CD8-positive, alpha-beta memory T cell (primary cell): ENCODE measurements at regions not wholly inside any gene's neighbourhood (a gene's known extent, or its start where the extent isn't known, plus 50 kb on each side); places are given as distances from the start of the nearest gene placed in this dataset.

Experiments
- CTCF ChIA-PET: fragments of 350-600 bp; sonication (Branson Sonifier 250); formaldehyde crosslinking; loops from one replicate; lab custom pipeline; 2021; ENCODE audit warnings: antibody characterized with exemption; lab: Charles Lee
- POLR2A ChIA-PET: fragments of 350-600 bp; sonication (Branson Sonifier 250); formaldehyde crosslinking; loops from one replicate; lab custom pipeline; 2021; ENCODE audit warnings: antibody characterized with exemption; lab: Charles Lee
- DNase-seq, 5 donors: peaks; one replicate each; pipeline versions ENCODE4 v3.0.0 to v3.0.0-alpha.2; 2020 to 2022; ENCODE audit warnings: mixed read lengths in 1 of 5
- H3K27ac ChIP-seq: one replicate; pipeline ENCODE4 v1.7.0; 2013; ENCODE audit warnings: low read depth, mild to moderate bottlenecking, low read length, moderate library complexity
- H3K27me3 ChIP-seq: 2 replicates; pipeline ENCODE4 v1.7.0; 2013; ENCODE audit warnings: low read length, mild to moderate bottlenecking; ENCODE audit not compliant: insufficient read depth, poor library complexity, severe bottlenecking
- H3K36me3 ChIP-seq: 2 replicates; pipeline ENCODE4 v1.7.0; 2013; ENCODE audit warnings: mild to moderate bottlenecking, low read length, moderate library complexity; ENCODE audit not compliant: insufficient read depth
- H3K4me1 ChIP-seq: 2 replicates; pipeline ENCODE4 v1.7.0; 2013; ENCODE audit warnings: mild to moderate bottlenecking, low read length, moderate library complexity; ENCODE audit not compliant: insufficient read depth
- H3K4me3 ChIP-seq: 2 replicates; pipeline ENCODE4 v1.7.0; 2013; ENCODE audit warnings: mild to moderate bottlenecking, low read length
- H3K9me3 ChIP-seq: 2 replicates; pipeline ENCODE4 v1.7.0; 2013; ENCODE audit warnings: mild to moderate bottlenecking, low read length
- H3K27ac Mint-ChIP-seq, 8 donors: one replicate each; pipeline ENCODE4 v1.8.0; 2020 to 2021; ENCODE audit warnings: mixed read lengths in 8 of 8, mild to moderate bottlenecking in 6 of 8, inconsistent platforms in 3 of 8, moderate library complexity in 3 of 8
- H3K27me3 Mint-ChIP-seq, 2 donors: one replicate each; pipeline ENCODE4 v1.8.0; 2020 to 2021; ENCODE audit warnings: mixed read lengths in 2 of 2, mild to moderate bottlenecking in 1 of 2, moderate library complexity in 1 of 2
- H3K36me3 Mint-ChIP-seq, 3 donors: one replicate each; pipeline ENCODE4 v1.8.0; 2020 to 2021; ENCODE audit warnings: mixed read lengths in 3 of 3, inconsistent platforms in 1 of 3, mild to moderate bottlenecking in 1 of 3
- H3K4me1 Mint-ChIP-seq, 3 donors: one replicate each; pipeline ENCODE4 v1.8.0; 2020 to 2021; ENCODE audit warnings: mixed read lengths in 3 of 3, inconsistent platforms in 1 of 3, mild to moderate bottlenecking in 1 of 3
- H3K4me3 Mint-ChIP-seq, 7 donors: one replicate each; pipeline ENCODE4 v1.8.0; 2020 to 2021; ENCODE audit warnings: mixed read lengths in 7 of 7, mild to moderate bottlenecking in 6 of 7, moderate library complexity in 4 of 7, inconsistent platforms in 2 of 7
- H3K9me3 Mint-ChIP-seq, 5 donors: one replicate each; pipeline ENCODE4 v1.8.0; 2020 to 2022; ENCODE audit warnings: mixed read lengths in 5 of 5, mild to moderate bottlenecking in 3 of 5, moderate library complexity in 2 of 5, inconsistent platforms in 1 of 5

GRCh38 chr10:3538291-3538655, 246.7 kb downstream of the KLF6 start:
- Mint-ChIP-seq H3K4me3 (no peak overlapping the region), H3K4me1 (no peaks in the 10 kb centered on the region), H3K27ac (no peak overlapping the region), H3K27me3 (peaks cover 3 to 4% of the 10 kb centered on the region in 2 donors), H3K9me3 (no peaks in the 10 kb centered on the region), H3K36me3 (no peaks in the 10 kb centered on the region)
- no peak overlapping the region for H3K4me3 ChIP-seq
- H3K4me1 ChIP-seq = no peaks in the 10 kb centered on the region
- H3K36me3 ChIP-seq = no peaks in the 10 kb centered on the region
- CTCF ChIA-PET = no interaction called here
- no peak for DNase-seq
- H3K27ac ChIP-seq = no peak overlapping the region
- H3K27me3 ChIP-seq = no peaks in the 10 kb centered on the region
- POLR2A ChIA-PET = no interaction called here
- H3K9me3 ChIP-seq = no peaks in the 10 kb centered on the region

- Mint-ChIP-seq H3K27me3 (peaks cover 5 to 7% of the 10 kb centered on the region in 2 donors), H3K4me1 (no peaks in the 10 kb centered on the region), H3K4me3 (no peak overlapping the region), H3K9me3 (no peaks in the 10 kb centered on the region), H3K36me3 (no peaks in the 10 kb centered on the region), H3K27ac (no peak overlapping the region)
- Histone ChIP-seq H3K4me1 (no peaks in the 10 kb centered on the region), H3K9me3 (no peaks in the 10 kb centered on the region), H3K27ac (no peak overlapping the region), H3K4me3 (no peak overlapping the region), H3K27me3 (no peaks in the 10 kb centered on the region), H3K36me3 (no peaks in the 10 kb centered on the region)
- DNase-seq = no peak
- ChIA-PET CTCF (no interaction called here), POLR2A (no interaction called here)
Observed at GRCh38 chr10:3537518-3537917, 247.5 kb downstream of the KLF6 start.

GRCh38 chr10:3535001-3535400, 250.0 kb downstream of the KLF6 start:
- Histone ChIP-seq H3K27me3 (no peaks in the 10 kb centered on the region), H3K9me3 (no peaks in the 10 kb centered on the region), H3K4me1 (no peaks in the 10 kb centered on the region), H3K36me3 (no peaks in the 10 kb centered on the region), H3K27ac (no peak overlapping the region), H3K4me3 (no peak overlapping the region)
- peaks cover 4 to 8% of the 10 kb centered on the region in 2 donors for H3K27me3 Mint-ChIP-seq
- CTCF ChIA-PET = no interaction called here
- H3K36me3 Mint-ChIP-seq = peaks cover 0 to 5% (median 0%) of the 10 kb centered on the region in 3 donors
- H3K9me3 Mint-ChIP-seq = no peaks in the 10 kb centered on the region
- no peak for DNase-seq
- no peak overlapping the region for H3K4me3 Mint-ChIP-seq
- POLR2A ChIA-PET = no interaction called here
- no peaks in the 10 kb centered on the region for H3K4me1 Mint-ChIP-seq
- no peak overlapping the region for H3K27ac Mint-ChIP-seq

- DNase-seq = no peak
- Histone ChIP-seq H3K36me3 (no peaks in the 10 kb centered on the region), H3K4me1 (no peaks in the 10 kb centered on the region), H3K27me3 (no peaks in the 10 kb centered on the region), H3K9me3 (no peaks in the 10 kb centered on the region), H3K4me3 (no peak overlapping the region), H3K27ac (no peak overlapping the region)
- POLR2A ChIA-PET = no interaction called here
- Mint-ChIP-seq H3K27ac (no peak overlapping the region), H3K4me3 (no peak overlapping the region), H3K27me3 (peaks cover 4 to 11% of the 10 kb centered on the region in 2 donors), H3K9me3 (no peaks in the 10 kb centered on the region), H3K36me3 (peaks cover 0 to 5% (median 0%) of the 10 kb centered on the region in 3 donors), H3K4me1 (no peaks in the 10 kb centered on the region)
- CTCF ChIA-PET = no interaction called here
Observed at GRCh38 chr10:3534433-3534832, 250.6 kb downstream of the KLF6 start.

GRCh38 chr10:3533296-3533695, 251.7 kb downstream of the KLF6 start:
- H3K36me3 Mint-ChIP-seq = peaks cover 0 to 5% (median 0%) of the 10 kb centered on the region in 3 donors
- no peak overlapping the region for H3K4me3 ChIP-seq
- peaks cover 3 to 11% of the 10 kb centered on the region in 2 donors for H3K27me3 Mint-ChIP-seq
- H3K9me3 ChIP-seq = no peaks in the 10 kb centered on the region
- H3K27me3 ChIP-seq = no peaks in the 10 kb centered on the region
- H3K27ac Mint-ChIP-seq = no peak overlapping the region
- DNase-seq = no peak
- H3K27ac ChIP-seq = no peak overlapping the region
- no peaks in the 10 kb centered on the region for H3K4me1 ChIP-seq
- no peak overlapping the region for H3K4me3 Mint-ChIP-seq
- no peaks in the 10 kb centered on the region for H3K36me3 ChIP-seq
- ChIA-PET CTCF (no interaction called here), POLR2A (no interaction called here)
- no peaks in the 10 kb centered on the region for H3K9me3 Mint-ChIP-seq
- H3K4me1 Mint-ChIP-seq = no peaks in the 10 kb centered on the region

- ChIA-PET CTCF (no interaction called here), POLR2A (no interaction called here)
- Histone ChIP-seq H3K4me1 (no peaks in the 10 kb centered on the region), H3K27me3 (no peaks in the 10 kb centered on the region), H3K4me3 (no peak overlapping the region), H3K9me3 (no peaks in the 10 kb centered on the region), H3K27ac (no peak overlapping the region), H3K36me3 (no peaks in the 10 kb centered on the region)
- H3K9me3 Mint-ChIP-seq = no peaks in the 10 kb centered on the region
- H3K4me1 Mint-ChIP-seq = no peaks in the 10 kb centered on the region
- H3K36me3 Mint-ChIP-seq = peaks cover 0 to 5% (median 0%) of the 10 kb centered on the region in 3 donors
- H3K27ac Mint-ChIP-seq = no peak overlapping the region
- no peak for DNase-seq
- H3K4me3 Mint-ChIP-seq = no peak overlapping the region
- peaks cover 3 to 11% of the 10 kb centered on the region in 2 donors for H3K27me3 Mint-ChIP-seq
Observed at GRCh38 chr10:3532644-3533043, 252.4 kb downstream of the KLF6 start.

- CTCF ChIA-PET = no interaction called here
- Mint-ChIP-seq H3K4me3 (no peak overlapping the region), H3K36me3 (peaks cover 0 to 5% (median 2%) of the 10 kb centered on the region in 3 donors), H3K27me3 (peaks cover 6 to 11% of the 10 kb centered on the region in 2 donors), H3K9me3 (no peaks in the 10 kb centered on the region), H3K27ac (no peak overlapping the region), H3K4me1 (peaks cover 0 to 4% (median 3%) of the 10 kb centered on the region in 3 donors)
- Histone ChIP-seq H3K36me3 (no peaks in the 10 kb centered on the region), H3K4me1 (no peaks in the 10 kb centered on the region), H3K9me3 (no peaks in the 10 kb centered on the region), H3K27me3 (no peaks in the 10 kb centered on the region), H3K27ac (no peak overlapping the region), H3K4me3 (no peak overlapping the region)
- POLR2A ChIA-PET = no interaction called here
- no peak for DNase-seq
Observed at GRCh38 chr10:3531670-3532069, 253.3 kb downstream of the KLF6 start.

- H3K27me3 ChIP-seq = no peaks in the 10 kb centered on the region
- Mint-ChIP-seq H3K4me3 (no peak overlapping the region), H3K9me3 (no peaks in the 10 kb centered on the region), H3K4me1 (peaks cover 0 to 4% (median 3%) of the 10 kb centered on the region in 3 donors), H3K36me3 (peaks cover 0 to 5% (median 2%) of the 10 kb centered on the region in 3 donors), H3K27me3 (peaks cover 6 to 11% of the 10 kb centered on the region in 2 donors), H3K27ac (no peak overlapping the region)
- ChIA-PET POLR2A (no interaction called here), CTCF (interaction anchor here (1.6 kb wide), 1 partner anchor 16 kb away, joined by 3 read pairs; no protein-coding TSS in a partner anchor)
- no peak overlapping the region for H3K27ac ChIP-seq
- H3K9me3 ChIP-seq = no peaks in the 10 kb centered on the region
- DNase-seq = no peak
- no peaks in the 10 kb centered on the region for H3K4me1 ChIP-seq
- H3K36me3 ChIP-seq = no peaks in the 10 kb centered on the region
- H3K4me3 ChIP-seq = no peak overlapping the region
Observed at GRCh38 chr10:3530783-3531645, 254.0 kb downstream of the KLF6 start.
